KBM-7 (cell line): ENCODE measurements at regions not wholly inside any gene's neighbourhood (a gene's known extent, or its start where the extent isn't known, plus 50 kb on each side); places are given as distances from the start of the nearest gene placed in this dataset.
"Not testable (repeated sequence)": the region's sequence is repeated elsewhere in the genome, so short reads cannot be mapped to it uniquely, and the experiment has no call there.

ENCODE experiments used
- DNase-seq: peaks from one replicate; pipeline ENCODE4 v3.0.0-alpha.2; 2015
- in situ Hi-C: fragments of 300-500 bp; cut with MboI; formaldehyde crosslinking; loops from 2 replicates; pipeline ENCODE4 v1.14.3; 2020; ENCODE audit warnings: low sequenced_read_pairs, low pct_unique_long_range_greater_than_20kb, mixed read lengths

DNA sequence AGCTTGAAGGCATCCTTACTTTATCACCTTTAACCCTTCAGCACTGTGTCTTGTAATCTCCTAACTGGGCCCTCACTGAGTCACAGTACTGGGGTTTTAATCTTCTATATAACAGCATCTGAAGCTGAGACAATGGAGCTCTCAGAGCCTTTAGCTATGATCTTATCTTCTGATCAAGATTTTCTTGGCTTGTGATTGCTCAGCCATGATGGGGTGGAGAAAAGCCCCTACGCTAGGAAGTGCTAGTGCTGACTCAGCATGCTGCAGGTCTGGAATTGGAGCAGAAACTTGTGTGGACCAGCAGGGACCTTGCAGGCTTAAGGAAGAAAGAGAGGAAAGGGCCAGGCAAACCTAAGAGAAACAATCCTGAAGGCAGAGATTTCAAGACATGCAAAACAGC lies 71.7 kb upstream of the EED start:
- DNase-seq, result peak; percentile 24
- in situ Hi-C loops, result no loop called here

GRCh38 chr11:86171627-86172026 lies 72.9 kb upstream of the EED start:
- peak; percentile 31 for DNase-seq
- in situ Hi-C loops, result no loop called here

DNA sequence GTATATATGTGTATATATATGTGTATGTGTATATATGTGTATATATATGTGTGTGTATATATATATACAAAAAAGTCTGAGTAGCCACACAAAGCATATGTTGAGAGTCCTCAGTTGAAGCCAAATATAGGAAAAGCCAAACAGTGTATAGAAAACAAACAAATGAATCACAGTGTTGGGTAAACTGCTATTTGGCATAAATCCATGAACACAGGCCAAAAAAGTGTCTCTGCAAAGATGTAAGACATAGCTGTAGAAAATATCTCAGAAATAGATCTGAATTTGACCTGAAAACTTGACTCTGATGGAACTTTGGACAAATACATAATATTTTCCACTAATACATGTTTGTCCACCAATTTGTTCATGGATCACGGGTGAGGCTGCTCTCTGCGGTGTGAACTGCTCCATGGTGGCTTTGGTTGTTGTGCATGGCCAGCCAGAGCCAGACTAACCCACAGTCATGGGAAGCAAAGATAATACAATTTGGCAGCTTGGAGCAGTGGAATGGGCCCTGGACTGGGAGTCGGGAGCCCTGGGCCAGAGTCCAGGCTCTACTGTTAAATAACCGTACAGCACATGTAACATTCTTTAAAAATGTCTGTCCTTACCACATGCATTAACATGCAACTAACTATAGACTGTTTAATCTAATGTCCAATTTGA lies 76.9 kb upstream of the EED start:
- no peak for DNase-seq
- in situ Hi-C loops, result no loop called here

DNA sequence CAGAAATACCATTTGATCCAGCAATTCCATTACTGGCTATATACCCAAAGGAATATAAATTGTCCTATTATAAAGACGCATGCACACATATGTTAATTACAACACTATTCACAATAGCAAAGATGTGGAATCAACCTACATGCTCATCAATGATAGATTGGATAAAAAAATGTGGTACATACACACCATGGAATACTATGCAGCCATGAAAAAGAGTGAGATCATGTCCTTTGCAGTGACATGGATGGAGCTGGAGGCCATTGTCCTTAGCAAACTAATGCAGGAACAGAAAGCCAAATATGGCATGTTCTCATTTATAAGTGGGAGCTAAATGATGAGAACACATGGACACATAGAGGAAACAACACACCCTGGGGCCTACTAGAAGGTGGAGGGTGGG lies 78.3 kb upstream of the EED start:
- in situ Hi-C loops, DNase-seq: not testable (repeated sequence)

DNA sequence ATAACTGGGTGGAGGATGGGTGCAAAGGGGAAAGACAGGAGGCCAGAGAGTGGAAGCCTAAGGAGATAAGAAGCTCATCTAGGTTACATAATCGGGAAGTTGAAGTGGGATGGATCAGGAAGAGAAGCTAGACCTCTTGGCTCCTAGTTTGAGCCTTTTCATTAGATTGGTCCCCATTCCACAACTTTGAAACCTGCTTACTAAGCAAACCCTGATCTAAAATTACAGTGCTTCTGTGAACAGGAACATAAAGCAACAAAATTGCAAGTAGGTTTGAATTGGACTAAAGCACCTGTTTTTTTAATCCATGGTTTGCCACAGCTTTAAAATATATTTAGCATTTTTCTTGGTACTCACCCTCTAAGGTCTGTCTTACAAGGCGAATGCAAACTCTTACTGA lies 80.4 kb upstream of the EED start:
- in situ Hi-C loops, result no loop called here
- DNase-seq, result no peak

- DNase-seq, in situ Hi-C loops: not testable (repeated sequence)
These were observed 81.2 kb upstream of the EED start for GRCh38 chr11:86163221-86163876.

- DNase-seq, result peak; percentile 49
- in situ Hi-C loops, result no loop called here
These were observed 82.3 kb upstream of the EED start for GRCh38 chr11:86162239-86162638.

DNA sequence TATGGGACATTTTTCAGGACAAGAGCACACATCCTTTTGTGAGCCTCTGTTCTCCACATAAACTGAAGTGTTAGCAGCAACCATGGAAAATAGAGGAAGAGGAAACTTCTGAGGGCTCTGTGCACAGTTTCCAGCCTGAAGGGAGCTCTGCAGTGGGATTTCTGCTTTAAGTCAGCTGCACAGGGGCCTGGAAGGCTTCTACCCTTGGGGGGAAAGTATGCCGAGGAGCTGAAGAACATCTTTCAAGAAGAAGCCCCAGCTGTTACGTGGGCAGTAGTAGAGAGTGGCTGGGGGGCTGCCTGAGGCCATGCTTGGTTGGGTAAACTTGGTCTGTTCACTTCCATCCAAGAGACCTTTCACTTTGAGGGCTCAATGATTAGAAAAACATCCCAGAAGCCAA lies 82.7 kb upstream of the EED start:
- DNase-seq, result peak; percentile 37
- in situ Hi-C loops, result no loop called here

DNA sequence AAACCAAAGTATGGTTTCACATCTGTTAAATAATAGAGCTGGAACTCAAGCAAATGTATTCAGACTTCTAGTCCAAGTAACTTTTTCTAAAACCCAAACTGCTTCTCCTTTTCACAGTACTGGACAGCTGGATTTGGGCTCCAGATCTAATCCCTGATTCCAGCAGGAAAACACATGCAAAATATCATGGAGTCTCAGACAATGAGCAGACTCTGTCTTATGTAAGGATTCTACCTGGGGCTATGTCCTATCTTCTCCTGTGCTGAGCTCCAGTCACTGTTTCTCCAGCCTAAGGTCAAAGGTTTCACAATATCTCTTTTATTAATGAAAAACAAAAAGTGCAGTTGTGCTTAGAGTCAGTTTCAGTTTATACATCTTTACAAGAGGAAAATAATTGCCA lies 83.2 kb upstream of the EED start:
- in situ Hi-C loops, result no loop called here
- DNase-seq, result no peak

DNA sequence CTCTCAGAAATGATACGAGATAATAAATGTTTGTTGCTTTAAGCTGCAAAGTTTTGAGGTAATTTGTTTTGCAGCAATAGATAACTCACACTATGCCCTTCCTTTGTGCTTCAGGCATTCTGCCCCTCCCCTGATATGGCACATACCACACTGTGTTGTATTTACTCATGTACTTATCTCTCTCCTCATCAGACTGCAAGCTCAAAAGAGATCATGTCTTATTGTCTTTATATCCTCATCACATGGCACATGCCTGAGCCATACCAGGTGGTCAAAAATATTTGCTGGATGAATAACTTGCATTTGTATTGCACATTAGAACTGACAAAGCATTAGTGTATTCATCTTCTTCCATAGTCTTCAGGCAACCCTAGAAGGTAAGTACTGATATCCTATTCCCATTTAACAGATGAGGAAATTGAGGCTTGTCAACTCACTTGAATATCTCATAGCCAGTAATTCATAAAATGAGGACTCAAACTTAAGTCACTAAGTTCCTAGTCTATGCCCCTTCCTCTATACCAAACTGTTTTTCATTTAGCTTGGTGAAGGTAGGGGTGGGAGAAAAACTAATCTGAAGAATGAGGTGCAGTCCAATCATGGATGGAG lies 83.9 kb upstream of the EED start:
- in situ Hi-C loops, result no loop called here
- no peak for DNase-seq

DNA sequence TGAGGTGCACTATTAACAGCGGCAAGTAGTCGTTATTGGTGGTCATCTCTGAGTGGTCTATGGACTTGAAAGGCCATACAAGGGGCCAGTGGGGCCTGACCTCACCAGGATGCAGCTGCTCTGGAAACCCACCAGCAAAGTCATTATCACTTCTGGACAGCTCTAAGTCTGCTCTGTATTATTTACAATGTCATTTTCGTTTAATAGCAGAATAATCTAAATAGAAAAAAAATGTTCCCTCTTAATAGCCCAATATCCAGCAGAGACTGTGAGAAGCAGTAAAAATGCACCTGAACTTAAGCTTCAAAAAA lies 85.0 kb upstream of the EED start:
- in situ Hi-C loops, result no loop called here
- DNase-seq, result no peak

- in situ Hi-C loops, result no loop called here
- DNase-seq, result no peak
These were observed 85.6 kb upstream of the EED start for GRCh38 chr11:86158704-86159580.

DNA sequence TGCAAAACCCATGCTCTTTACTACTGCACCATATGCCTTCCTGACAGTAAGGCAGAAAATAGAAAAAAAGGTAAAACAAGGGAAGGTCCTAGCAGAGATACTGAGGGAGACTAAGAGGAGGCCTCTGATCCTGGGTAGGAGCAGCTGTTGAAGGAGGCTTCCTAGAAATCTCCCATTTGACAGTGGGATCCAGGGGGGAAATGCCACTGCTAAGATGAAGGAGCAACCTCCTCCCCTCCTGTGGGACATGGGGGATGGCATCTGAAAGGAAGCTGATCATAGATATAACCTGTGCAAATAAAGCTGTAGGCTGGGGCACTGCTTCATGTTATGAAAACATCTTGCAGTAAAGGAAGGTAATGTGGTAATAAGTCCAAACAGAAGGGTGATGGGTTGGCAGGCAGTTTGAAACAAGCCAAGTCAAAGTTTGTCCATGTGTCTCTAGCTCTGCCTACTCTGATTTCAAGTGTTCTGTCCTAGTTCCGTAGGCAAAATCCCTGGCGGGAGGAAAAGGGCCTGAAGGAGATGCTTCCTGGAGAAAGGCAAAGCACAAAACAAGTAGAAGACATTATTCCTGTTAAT lies 86.7 kb upstream of the EED start:
- in situ Hi-C loops, result no loop called here
- DNase-seq, result no peak

DNA sequence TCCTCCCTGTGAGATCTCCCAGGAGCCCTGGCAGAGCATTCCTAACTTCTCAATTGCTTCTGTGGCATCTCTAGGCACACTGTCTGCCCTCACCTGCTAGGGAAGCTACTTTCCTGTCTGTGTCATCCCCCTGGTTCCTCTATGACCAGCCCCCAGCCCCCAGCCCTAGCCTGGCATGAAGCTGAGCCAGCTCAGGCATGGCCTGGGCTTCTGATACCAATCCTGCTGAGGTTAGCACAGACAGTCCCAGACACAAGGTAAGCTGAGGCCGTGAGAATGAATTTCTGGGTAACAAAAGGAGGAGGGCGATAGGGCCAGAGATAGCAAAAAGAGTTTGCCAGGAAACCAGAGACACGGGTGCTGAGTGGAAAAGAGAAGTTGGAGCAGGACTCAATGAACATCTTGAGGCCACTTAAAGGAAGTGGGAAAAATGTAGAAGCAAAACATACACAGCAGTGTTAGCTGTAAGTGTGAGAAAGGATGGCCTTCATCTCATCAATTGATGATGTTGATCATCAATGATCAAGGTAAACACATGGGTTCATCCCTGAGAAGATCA lies 87.6 kb upstream of the PICALM start:
- DNase-seq, result peak; percentile 43
- in situ Hi-C loops, result no loop called here

DNA sequence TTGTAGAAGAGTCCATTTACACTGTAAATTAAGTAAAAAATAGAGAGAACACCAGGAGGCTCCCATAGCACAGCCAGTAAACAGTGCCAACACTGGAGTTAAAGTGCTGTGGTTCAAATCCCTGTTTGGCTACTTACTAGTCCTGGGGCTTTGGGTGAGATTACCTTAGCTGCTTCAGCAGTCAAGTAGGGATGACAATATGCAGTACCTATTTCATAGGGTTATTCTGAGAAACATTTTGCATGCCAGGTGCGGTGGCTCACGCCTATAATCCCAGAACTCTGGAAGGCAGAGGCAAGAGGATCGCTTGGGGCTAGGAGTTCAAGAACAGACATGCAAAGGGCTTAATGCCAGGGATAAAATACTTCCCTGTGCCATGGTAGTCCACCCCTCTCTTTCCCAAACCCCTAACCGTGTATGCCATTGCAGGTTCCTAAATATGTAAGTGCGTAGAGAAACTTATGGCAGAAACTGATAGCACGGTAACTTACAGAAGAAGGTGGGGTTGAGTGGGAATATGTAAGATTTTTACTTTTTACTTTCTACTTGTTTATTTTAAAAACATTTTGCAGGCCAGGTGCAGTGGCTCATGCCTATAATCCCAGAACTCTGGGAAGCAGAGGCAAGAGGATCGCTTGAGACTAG lies 86.4 kb upstream of the PICALM start:
- DNase-seq, result no peak
- in situ Hi-C loops, result no loop called here

GRCh38 chr11:86153439-86153838 lies 84.6 kb upstream of the PICALM start:
- DNase-seq, result no peak
- in situ Hi-C loops, result no loop called here

DNA sequence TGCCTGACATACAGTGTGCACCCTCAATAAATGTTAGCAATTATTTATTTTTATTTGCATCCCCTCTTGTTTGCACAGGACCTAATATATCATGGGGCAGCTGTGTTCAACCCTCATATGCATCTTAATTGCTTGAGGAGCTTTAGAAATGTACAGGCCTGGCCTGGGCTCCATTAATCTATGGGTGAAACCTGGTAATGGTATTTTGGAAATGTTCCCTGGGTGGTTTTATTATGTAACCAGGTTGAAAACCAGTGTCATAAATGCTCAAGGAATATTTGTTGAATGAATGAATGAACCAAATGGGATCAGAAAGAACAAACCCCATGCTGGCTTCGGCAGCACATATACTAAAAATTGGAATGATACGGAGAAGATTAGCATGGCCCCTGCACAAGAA lies 84.0 kb upstream of the PICALM start:
- DNase-seq, result no peak
- in situ Hi-C loops, result no loop called here

DNA sequence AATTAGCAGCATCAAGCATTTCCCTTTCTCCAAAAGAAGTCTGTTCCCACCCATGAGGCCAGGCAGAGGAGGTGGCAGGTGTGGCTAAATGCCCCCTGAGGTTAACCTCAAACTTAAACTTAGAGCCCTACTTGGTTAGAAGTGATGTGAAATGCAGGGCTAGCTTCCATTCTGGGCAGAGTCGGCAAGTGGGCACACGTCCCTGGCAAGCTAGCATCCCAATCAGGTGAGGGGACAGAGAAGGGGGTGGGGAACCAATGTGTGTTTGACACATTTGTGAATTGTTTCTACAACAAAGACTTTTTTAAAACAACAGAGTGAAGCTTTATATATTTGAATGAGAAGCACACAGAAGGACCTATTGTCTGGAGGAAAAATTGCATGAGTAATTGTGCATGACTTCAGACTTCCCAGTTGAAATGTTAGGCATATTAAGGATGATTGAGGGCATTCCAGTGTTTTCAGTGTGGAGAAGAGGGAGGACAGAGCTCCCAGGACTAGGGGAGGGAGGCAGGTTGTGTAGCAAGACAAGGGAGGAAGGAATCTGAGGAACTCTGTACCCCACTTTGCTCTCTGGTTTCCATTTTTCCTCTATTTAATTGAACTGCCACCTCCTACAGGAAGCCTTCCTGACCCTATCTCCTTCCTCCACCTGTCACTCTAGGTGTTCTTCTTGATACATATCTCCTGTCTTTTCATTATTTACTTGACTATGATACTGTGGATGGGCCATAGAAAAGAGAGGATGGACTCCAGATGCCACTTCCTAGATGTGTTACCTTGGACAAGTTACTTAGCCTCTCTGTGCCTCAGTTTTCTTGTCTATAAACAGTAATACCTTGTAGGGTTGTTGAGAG lies 83.3 kb upstream of the PICALM start:
- in situ Hi-C loops, result no loop called here

More for the DNA sequence above, 83.3 kb upstream of the PICALM start:
- no peak for DNase-seq
